ENCODE measurements at regions not wholly inside any gene's neighbourhood (a gene's known extent, or its start where the extent isn't known, plus 50 kb on each side); places are given as distances from the start of the nearest gene placed in this dataset.

- H3K36me3 ChIP-seq (ENCODE audit: control insufficient read depth, insufficient read depth, low read length): no peaks in the 10 kb centered on the region
- no peak for DNase-seq (ENCODE audit: low read depth)
- ChIA-PET CTCF (no interaction called here), POLR2A (no interaction called here)
- TF ChIP-seq CTCF (IDR thresholded peaks at IDR 0.05; ENCODE audit: insufficient read depth, low read depth, low read length): no peak
- H3K4me3 ChIP-seq (ENCODE audit: low read depth, low read length): no peak overlapping the region
- H3K27me3 ChIP-seq (ENCODE audit: control insufficient read depth, insufficient read depth, low read length): no peaks in the 10 kb centered on the region
Measured at GRCh38 chr17:34009912-34010311, 245.2 kb upstream of the CCL2 start.

- TF ChIP-seq CTCF (IDR thresholded peaks at IDR 0.05; ENCODE audit: insufficient read depth, low read depth, low read length): no peak
- no peaks in the 10 kb centered on the region for H3K36me3 ChIP-seq (ENCODE audit: control insufficient read depth, insufficient read depth, low read length)
- H3K4me3 ChIP-seq (ENCODE audit: low read depth, low read length): no peak overlapping the region
- H3K27me3 ChIP-seq (ENCODE audit: control insufficient read depth, insufficient read depth, low read length): no peaks in the 10 kb centered on the region
- ChIA-PET POLR2A (no interaction called here), CTCF (no interaction called here)
- DNase-seq (ENCODE audit: low read depth): no peak
Measured at GRCh38 chr17:34010534-34010933, 244.6 kb upstream of the CCL2 start.

- Histone ChIP-seq H3K36me3 (ENCODE audit: control insufficient read depth, insufficient read depth, low read length) (no peaks in the 10 kb centered on the region), H3K27me3 (ENCODE audit: control insufficient read depth, insufficient read depth, low read length) (no peaks in the 10 kb centered on the region), H3K4me3 (ENCODE audit: low read depth, low read length) (no peak overlapping the region)
- no peak for TF ChIP-seq CTCF (IDR thresholded peaks at IDR 0.05; ENCODE audit: insufficient read depth, low read depth, low read length)
- ChIA-PET CTCF (no interaction called here), POLR2A (no interaction called here)
- no peak for DNase-seq (ENCODE audit: low read depth)
Measured at GRCh38 chr17:34011599-34011998, 243.5 kb upstream of the CCL2 start.

GRCh38 chr17:34012709-34013375 is 242.2 kb upstream of the CCL2 start:
- ChIA-PET POLR2A (no interaction called here), CTCF (no interaction called here)
- no peak for DNase-seq (ENCODE audit: low read depth)
- Histone ChIP-seq H3K4me3 (ENCODE audit: low read depth, low read length) (no peak overlapping the region), H3K36me3 (ENCODE audit: control insufficient read depth, insufficient read depth, low read length) (no peaks in the 10 kb centered on the region), H3K27me3 (ENCODE audit: control insufficient read depth, insufficient read depth, low read length) (no peaks in the 10 kb centered on the region)
- TF ChIP-seq CTCF (IDR thresholded peaks at IDR 0.05; ENCODE audit: insufficient read depth, low read depth, low read length): no peak

- no peak for DNase-seq (ENCODE audit: low read depth)
- Histone ChIP-seq H3K27me3 (ENCODE audit: control insufficient read depth, insufficient read depth, low read length) (no peaks in the 10 kb centered on the region), H3K36me3 (ENCODE audit: control insufficient read depth, insufficient read depth, low read length) (no peaks in the 10 kb centered on the region), H3K4me3 (ENCODE audit: low read depth, low read length) (no peak overlapping the region)
- ChIA-PET POLR2A (no interaction called here), CTCF (interaction anchor here (0.7 kb wide), 1 partner anchor 18 kb away, joined by 3 read pairs; no protein-coding TSS in a partner anchor)
- no peak for TF ChIP-seq CTCF (IDR thresholded peaks at IDR 0.05; ENCODE audit: insufficient read depth, low read depth, low read length)
Measured at GRCh38 chr17:34015253-34015652, 239.8 kb upstream of the CCL2 start.
